GM12892 (cell line): ENCODE measurements at regions not wholly inside any gene's neighbourhood (a gene's known extent, or its start where the extent isn't known, plus 50 kb on each side); places are given as distances from the start of the nearest gene placed in this dataset.

ENCODE experiments used
- POLR2A ChIP-seq: IDR thresholded peaks from 2 replicates; pipeline ENCODE4 v1.6.1; 2011; ENCODE audit warnings: low read depth, low read length, control low read depth
- POLR2AphosphoS5 ChIP-seq: IDR thresholded peaks from 2 replicates; pipeline ENCODE4 v1.6.1; 2011; ENCODE audit warnings: low read depth, low read length, control low read depth
- TAF1 ChIP-seq: IDR thresholded peaks from 2 replicates; pipeline ENCODE4 v1.6.1; 2011; ENCODE audit warnings: low read depth, mild to moderate bottlenecking, control low read depth, low read length, borderline replicate concordance

- no peak for TF ChIP-seq POLR2A
- TF ChIP-seq POLR2AphosphoS5: no peak
- TF ChIP-seq TAF1: no peak
Observed at GRCh38 chr11:112652786-112653390, 308.3 kb upstream of the NCAM1 start.
